Natural killer cell (primary cell): ENCODE measurements at regions not wholly inside any gene's neighbourhood (a gene's known extent, or its start where the extent isn't known, plus 50 kb on each side); places are given as distances from the start of the nearest gene placed in this dataset.

Experiments used
- ATAC-seq, 3 donors: fragments of 150-1000 bp in 2 of 3; fragments of 200-7000 bp in 1 of 3; cut with Tn5 transposase; 1 replicate in 1 of 3; 2 replicates in 2 of 3; pipeline ENCODE4 v1.10.0; 2021; ENCODE audit warnings: mild to moderate bottlenecking in 2 of 3, moderate library complexity in 2 of 3
- DNase-seq, 2 donors: peaks; one replicate each; pipeline versions ENCODE4 v3.0.0 to v3.0.0-alpha.2; 2013 to 2021; ENCODE audit warnings: mixed read lengths in 1 of 2
- H3K27ac ChIP-seq: one replicate; pipeline ENCODE4 v1.5.1; 2013; ENCODE audit warnings: mild to moderate bottlenecking, low read length
- H3K27me3 ChIP-seq: one replicate; pipeline ENCODE4 v1.6.1; 2013; ENCODE audit warnings: low read length; ENCODE audit not compliant: control insufficient read depth, insufficient read depth
- H3K36me3 ChIP-seq: one replicate; pipeline ENCODE4 v1.6.1; 2013; ENCODE audit warnings: low read length; ENCODE audit not compliant: control insufficient read depth, insufficient read depth
- H3K4me1 ChIP-seq: one replicate; pipeline ENCODE4 v1.6.1; 2013; ENCODE audit warnings: low read length; ENCODE audit not compliant: control insufficient read depth, insufficient read depth
- H3K4me3 ChIP-seq: one replicate; pipeline ENCODE4 v1.5.1; 2013; ENCODE audit warnings: low read length
- H3K9me3 ChIP-seq: one replicate; pipeline ENCODE4 v1.6.1; 2013; ENCODE audit warnings: low read length; ENCODE audit not compliant: control insufficient read depth, insufficient read depth
- H3K27ac Mint-ChIP-seq, 2 donors: one replicate each; pipeline ENCODE4 v1.8.0; 2022; ENCODE audit warnings: mild to moderate bottlenecking in 2 of 2, mixed read lengths in 2 of 2, moderate library complexity in 1 of 2
- H3K27me3 Mint-ChIP-seq, 2 donors: one replicate each; pipeline ENCODE4 v1.8.0; 2022; ENCODE audit warnings: low read depth in 2 of 2, mixed read lengths in 2 of 2
- H3K36me3 Mint-ChIP-seq: one replicate; pipeline ENCODE4 v1.8.0; 2022; ENCODE audit warnings: mixed read lengths
- H3K4me1 Mint-ChIP-seq, 2 donors: one replicate each; pipeline ENCODE4 v1.8.0; 2022; ENCODE audit warnings: mixed read lengths in 2 of 2
- H3K4me3 Mint-ChIP-seq: one replicate; pipeline ENCODE4 v1.8.0; 2022; ENCODE audit warnings: mild to moderate bottlenecking, moderate library complexity, mixed read lengths
- H3K9me3 Mint-ChIP-seq, 2 donors: one replicate each; pipeline ENCODE4 v1.8.0; 2022; ENCODE audit warnings: mixed read lengths in 2 of 2
- CTCF ChIP-seq: fragments of 200-600 bp; IDR thresholded peaks from one replicate; pipeline ENCODE4 v1.8.0; 2022; ENCODE audit warnings: antibody characterized with exemption
- WGBS: methylation state at CpG from one replicate; pipeline ENCODE4 v1.1.7; 2013; ENCODE audit warnings: missing lambda C conversion rate; ENCODE audit not compliant: insufficient coverage; 5-methylcytosine and 5-hydroxymethylcytosine counted together
- intact Hi-C: fragments of 100-400 bp; cut with micrococcal nuclease; formaldehyde crosslinking; loops from one replicate; pipeline ENCODE4 v1.14.2; 2022

GRCh38 chr6:163839296-163839695 lies 424.8 kb downstream of the QKI start:
- 87% methylated on average over 5 of the region's 5 CpGs for WGBS
- H3K4me1 Mint-ChIP-seq, result no peaks in the 10 kb centered on the region
- intact Hi-C loops, result no loop called here
- Histone ChIP-seq H3K9me3 (peaks cover 10% of the 10 kb centered on the region), H3K27ac (no peak overlapping the region), H3K36me3 (no peaks in the 10 kb centered on the region), H3K4me1 (no peaks in the 10 kb centered on the region), H3K27me3 (peaks cover 3% of the 10 kb centered on the region), H3K4me3 (no peak overlapping the region)
- DNase-seq (no peak), ATAC-seq (no peak)
- peaks cover 13 to 32% of the 10 kb centered on the region in 2 donors for H3K27me3 Mint-ChIP-seq
- H3K27ac Mint-ChIP-seq, result no peak overlapping the region
- H3K9me3 Mint-ChIP-seq, result no peaks in the 10 kb centered on the region
- no peak overlapping the region for H3K4me3 Mint-ChIP-seq
- no peak for TF ChIP-seq CTCF
- H3K36me3 Mint-ChIP-seq, result peaks cover 9% of the 10 kb centered on the region

- Mint-ChIP-seq H3K27ac (no peak overlapping the region), H3K9me3 (no peaks in the 10 kb centered on the region), H3K36me3 (peaks cover 9% of the 10 kb centered on the region), H3K4me1 (no peaks in the 10 kb centered on the region), H3K27me3 (peaks cover 13 to 23% of the 10 kb centered on the region in 2 donors), H3K4me3 (no peak overlapping the region)
- no peak for DNase-seq
- TF ChIP-seq CTCF, result no peak
- peaks cover 3% of the 10 kb centered on the region for H3K27me3 ChIP-seq
- no peaks in the 10 kb centered on the region for H3K4me1 ChIP-seq
- peaks cover 10% of the 10 kb centered on the region for H3K9me3 ChIP-seq
- WGBS, result 38% methylated on average over 16 of the region's 17 CpGs
- no peaks in the 10 kb centered on the region for H3K36me3 ChIP-seq
- H3K27ac ChIP-seq, result no peak overlapping the region
- ATAC-seq, result no peak
- no peak overlapping the region for H3K4me3 ChIP-seq
- intact Hi-C loops, result no loop called here
Observed at GRCh38 chr6:163837691-163838431, 423.3 kb downstream of the QKI start.

DNA sequence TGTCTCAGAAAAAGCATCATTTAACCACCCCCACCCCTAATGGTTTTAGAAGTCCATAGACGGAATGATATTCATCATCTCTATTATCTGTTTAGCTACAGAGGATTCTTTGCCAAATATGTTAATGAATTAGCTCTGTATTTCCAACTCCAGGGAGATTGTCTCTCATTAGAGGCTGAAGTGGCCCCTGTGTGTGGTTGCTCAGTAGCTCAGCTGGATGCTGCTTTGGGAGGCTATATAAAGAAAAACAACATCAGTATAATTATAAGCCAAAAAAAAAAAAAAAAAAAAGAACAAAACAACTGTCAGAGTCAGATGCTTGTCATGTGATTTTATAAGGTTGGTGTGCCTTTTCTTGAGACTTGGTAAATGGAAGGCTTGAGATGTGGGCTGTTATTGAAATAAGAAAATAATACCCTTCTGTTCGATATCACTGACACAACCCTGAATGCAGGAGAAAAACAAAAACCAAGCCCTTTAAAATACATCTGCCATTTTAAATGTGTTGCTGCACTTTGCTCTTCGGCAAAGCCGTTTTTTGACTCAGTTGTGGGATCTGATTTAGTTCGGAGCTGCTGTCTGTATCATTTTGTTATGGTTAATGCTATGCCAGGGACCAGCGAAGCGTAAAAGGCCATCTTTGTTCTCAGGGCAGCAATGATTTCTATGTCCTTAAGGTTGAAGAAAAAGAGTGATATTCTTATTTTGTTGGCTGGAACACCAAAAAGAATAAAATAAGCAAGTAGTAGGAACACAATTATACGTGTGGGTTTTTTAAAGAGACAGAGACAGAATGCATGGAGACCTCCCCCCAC lies 422.6 kb downstream of the QKI start:
- intact Hi-C loops, result no loop called here
- 87% methylated on average over 6 of the region's 8 CpGs for WGBS
- H3K36me3 Mint-ChIP-seq, result peaks cover 4% of the 10 kb centered on the region
- no peak overlapping the region for H3K4me3 ChIP-seq
- ATAC-seq, result no peak
- no peak for TF ChIP-seq CTCF
- H3K27ac Mint-ChIP-seq, result no peak overlapping the region
- no peaks in the 10 kb centered on the region for H3K4me1 Mint-ChIP-seq
- no peaks in the 10 kb centered on the region for H3K36me3 ChIP-seq
- peaks cover 3% of the 10 kb centered on the region for H3K27me3 ChIP-seq
- peaks cover 13 to 29% of the 10 kb centered on the region in 2 donors for H3K27me3 Mint-ChIP-seq
- no peak overlapping the region for H3K4me3 Mint-ChIP-seq
- no peak for DNase-seq
- H3K9me3 Mint-ChIP-seq, result no peaks in the 10 kb centered on the region
- H3K27ac ChIP-seq, result no peak overlapping the region
- H3K4me1 ChIP-seq, result no peaks in the 10 kb centered on the region
- peaks cover 9% of the 10 kb centered on the region for H3K9me3 ChIP-seq
